COLO668 (cell line): ENCODE measurements at regions not wholly inside any gene's neighbourhood (a gene's known extent, or its start where the extent isn't known, plus 50 kb on each side); places are given as distances from the start of the nearest gene placed in this dataset.

Experiments
- DNase-seq: peaks from one replicate; lab custom pipeline; 2025; ENCODE audit not compliant: unreplicated experiment; lab: John Stamatoyannopoulos, UW

DNA sequence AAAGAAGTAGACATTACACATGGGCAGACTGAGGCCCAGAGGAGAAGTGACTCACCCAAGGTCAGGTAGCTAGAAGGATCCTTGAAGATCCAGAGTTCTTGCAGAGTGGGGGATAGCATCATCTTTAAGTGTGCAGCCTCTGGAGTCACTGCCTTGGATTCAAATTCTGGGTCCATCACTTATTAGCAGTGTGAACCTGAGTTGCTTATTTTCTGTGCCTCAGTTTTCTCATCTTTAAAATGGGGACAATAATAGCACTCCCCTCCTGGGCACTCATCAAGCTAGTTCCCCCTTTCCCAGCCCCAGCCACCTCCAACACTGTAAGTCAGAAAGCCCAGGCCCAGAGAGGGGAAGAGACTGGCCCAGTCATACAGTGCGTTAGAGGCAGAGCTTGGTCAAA is 141.8 kb upstream of the PJA1 start:
- no peak for DNase-seq

DNA sequence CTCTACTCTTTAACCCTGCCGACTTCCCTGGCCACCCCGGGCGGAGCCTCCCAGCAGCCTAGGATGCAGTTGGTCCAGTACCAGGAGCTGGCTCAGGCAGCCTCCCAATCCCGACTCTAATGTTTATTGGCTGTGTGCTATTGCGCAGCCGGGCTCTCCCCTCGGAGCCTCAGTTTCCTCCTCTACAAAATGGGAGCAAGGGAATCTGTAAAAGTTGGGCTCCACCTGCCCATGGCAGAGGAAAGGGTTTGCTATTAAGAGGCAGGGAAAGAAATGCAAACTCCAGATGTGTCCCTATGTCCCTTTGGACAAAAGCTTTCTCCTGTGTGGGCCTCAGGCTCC is 140.8 kb upstream of the PJA1 start:
- DNase-seq, result no peak

GRCh38 chrX:69305333-69306062 is 140.2 kb upstream of the PJA1 start:
- DNase-seq, result no peak

GRCh38 chrX:69303231-69303630 is 138.0 kb upstream of the PJA1 start:
- DNase-seq, result no peak

DNA sequence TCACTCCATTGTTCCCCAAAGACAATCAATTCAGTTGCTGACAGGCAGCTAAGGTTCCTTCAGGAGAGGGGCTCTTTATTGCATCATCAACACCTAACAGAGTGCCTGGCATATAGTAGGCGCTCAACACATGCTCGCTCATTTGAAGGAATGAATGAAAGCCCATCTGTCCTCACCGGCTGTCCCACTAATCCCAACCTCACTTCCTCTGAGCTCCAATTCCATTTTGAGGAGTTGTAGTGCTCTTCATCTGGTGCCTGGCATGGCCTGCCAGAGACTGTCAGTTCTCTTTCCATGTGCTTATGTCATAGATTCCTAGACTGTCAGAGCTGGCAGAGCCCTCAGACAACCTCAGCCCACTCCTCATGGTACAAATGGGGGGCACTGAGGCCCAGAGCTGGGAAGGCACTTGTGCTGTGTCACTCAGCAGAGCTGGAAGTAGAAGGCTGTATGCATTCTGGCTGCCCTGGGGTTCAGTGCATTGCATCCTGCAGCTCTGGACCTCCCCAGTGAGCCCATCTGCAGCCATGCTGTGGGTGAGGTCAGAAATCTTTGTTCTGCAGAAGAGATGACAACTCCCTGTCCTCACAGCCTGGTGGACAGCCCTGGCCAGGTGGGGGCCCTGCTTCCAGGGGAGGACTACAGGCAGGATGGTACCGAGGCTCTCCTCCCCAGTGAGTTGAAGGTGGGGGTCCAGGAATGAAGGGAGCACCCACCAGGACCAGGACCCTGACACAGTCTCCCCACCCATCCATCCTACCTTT is 134.9 kb upstream of the PJA1 start:
- DNase-seq, result no peak

DNA sequence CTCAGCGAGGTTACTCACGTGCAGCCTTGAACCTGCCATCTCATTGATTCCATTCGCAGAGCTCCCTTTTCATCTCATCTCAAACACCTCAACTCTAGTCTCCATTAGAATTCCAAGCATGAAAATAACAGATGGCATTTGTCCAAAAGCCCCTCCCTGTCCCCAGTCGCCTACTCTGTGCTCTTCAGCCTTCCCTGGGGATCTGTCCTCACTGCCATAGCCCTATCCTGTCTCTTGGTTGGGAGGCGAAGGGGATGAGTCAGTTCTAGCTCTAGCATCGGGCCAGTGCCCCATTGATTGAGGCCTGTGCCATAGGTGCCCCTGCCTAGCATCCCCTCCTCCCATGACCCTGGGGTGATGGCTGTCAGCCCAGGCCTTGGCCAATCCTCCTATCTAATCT is 134.0 kb upstream of the PJA1 start:
- no peak for DNase-seq

- DNase-seq, result no peak
Measured at GRCh38 chrX:69298466-69299140, 133.3 kb upstream of the PJA1 start.

DNA sequence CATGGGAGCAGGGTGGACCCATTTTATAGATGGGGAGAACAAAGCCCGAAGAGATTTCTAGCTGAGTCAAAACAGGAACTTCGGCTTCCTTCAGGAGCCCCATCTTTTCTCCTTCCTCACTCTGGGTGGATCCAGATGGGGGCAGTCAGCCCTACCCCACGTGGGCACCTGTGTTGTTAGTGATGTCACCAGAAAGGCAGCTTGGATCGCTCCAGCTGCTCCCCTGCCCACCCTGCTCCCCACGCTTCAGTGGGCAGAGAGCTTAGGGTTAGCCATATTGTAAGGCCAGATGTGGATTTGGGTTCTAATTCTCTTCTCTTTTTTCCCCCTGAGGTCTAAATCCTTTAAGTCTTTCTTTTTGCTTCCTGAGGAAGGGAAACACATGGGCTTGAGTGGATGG is 132.3 kb upstream of the PJA1 start:
- no peak for DNase-seq

GRCh38 chrX:69293776-69294601 is 128.7 kb upstream of the PJA1 start:
- DNase-seq, result no peak

DNA sequence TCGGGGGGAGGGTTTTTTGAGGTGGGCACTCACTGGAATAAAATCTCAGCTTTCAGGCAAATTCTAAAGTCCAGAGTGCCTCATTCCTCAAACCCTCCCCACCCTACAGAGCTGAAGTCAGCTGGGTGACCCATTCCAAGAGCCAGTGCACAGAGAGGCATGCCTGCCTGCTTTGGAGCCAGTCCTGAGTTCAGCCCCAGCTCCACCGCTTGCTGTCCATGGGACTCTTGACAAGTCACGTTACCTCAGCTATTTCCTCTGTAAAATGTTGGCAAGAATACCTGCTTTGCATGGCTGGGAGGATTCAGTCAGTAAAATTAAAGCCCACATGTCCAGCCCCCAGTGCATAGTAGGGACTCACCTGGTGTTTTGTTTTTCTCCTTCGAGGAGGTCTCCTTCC is 125.9 kb upstream of the PJA1 start:
- no peak for DNase-seq

- no peak for DNase-seq
Measured at GRCh38 chrX:69290292-69290691, 125.0 kb upstream of the PJA1 start.

DNA sequence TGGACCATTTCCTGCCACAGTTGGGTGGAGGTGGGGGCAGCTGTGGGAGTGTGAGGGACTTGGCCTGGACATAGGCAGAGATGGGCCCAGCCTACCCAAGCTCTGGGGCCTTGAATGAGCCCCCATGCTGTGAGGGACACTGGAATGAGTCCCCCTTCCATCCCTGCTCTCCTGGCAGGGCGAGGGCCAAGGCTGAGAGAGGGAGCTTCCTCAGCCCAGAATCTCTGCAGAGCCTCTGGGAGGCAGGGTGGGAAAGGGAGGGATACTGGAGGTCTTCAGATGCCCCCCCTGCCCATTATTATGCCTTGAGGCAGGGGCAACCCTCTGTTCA is 124.5 kb upstream of the PJA1 start:
- DNase-seq, result no peak

- no peak for DNase-seq
Measured at GRCh38 chrX:69289046-69289792, 124.0 kb upstream of the PJA1 start.

- DNase-seq, result no peak
Measured at GRCh38 chrX:69287095-69287494, 121.8 kb upstream of the PJA1 start.

- no peak for DNase-seq
Measured at GRCh38 chrX:69286565-69286906, 121.3 kb upstream of the PJA1 start.

DNA sequence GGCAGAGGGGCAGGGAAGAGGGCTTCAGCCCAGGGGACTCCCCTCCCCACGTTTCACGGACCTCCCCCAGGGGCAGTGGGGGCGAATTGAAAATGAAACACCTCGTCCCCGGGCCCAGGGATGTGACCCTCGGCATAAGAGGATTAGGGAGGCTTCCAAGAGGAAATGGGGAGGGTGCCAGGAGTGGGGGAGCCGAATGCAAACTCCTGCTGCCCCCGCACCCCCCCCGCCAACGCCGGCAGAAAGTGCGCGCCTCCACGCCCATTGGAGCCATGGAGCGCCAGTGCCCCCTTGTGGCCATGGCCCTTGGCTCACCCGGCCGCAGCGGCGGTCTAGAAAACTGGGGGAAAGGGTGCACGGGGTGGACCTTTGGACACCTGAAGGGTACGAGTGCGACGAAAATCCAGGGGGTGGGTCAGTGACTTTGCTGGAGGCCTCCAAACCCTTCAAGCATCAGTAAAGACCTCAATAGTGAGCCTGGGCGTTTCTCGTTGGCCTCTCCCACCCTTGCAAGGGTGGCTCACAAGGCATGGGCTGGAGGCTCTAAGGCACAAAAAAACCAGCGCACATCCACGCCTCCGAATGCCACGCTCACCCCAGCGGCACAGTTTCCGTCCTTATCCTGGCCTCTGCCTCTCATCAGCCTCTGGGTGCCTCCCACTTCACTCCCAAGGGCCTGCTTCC is 120.8 kb upstream of the PJA1 start:
- DNase-seq, result peak; percentile 30

GRCh38 chrX:69285401-69285877 is 120.2 kb upstream of the PJA1 start:
- no peak for DNase-seq

GRCh38 chrX:69284491-69284890 is 119.2 kb upstream of the PJA1 start:
- DNase-seq, result no peak

DNA sequence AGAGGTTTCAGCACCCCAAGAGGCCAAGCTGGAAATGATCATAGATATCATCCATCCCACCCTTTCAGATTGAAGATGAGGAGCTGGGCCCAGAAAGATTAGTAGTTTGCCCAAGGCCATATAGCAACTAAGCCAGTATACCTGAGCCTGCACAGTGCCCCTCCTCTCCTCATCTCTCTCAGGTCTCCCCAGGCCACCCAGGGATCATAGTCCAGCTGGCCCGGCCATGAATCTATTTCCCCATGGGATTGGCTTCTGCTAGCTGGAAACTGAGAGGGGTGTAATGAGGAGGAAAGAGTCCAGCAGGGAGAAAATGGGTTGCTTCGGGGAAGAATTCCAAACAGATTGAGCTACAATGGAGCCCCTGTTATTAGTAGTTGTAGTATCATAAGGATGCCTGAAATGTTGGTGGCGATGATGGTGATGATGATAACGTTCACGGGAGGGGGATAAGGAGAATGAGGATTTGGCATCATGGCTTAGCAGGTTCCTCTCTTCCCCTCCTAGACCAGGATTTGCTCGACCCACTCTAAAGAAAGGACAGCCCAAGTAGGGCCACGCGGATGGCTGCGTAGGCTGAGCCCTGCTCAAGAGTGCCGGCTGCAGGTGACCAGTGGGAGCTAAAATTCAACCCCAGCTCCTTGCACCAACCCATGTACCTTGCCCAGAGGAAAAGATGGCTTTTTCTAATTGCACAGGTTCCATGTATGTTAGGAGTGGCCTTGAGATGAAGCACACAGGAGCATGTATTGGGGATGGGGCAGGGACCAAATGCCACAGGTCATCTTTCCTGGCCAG is 117.8 kb upstream of the PJA1 start:
- no peak for DNase-seq
